GM21423 (cell line): ENCODE measurements at regions not wholly inside any gene's neighbourhood (a gene's known extent, or its start where the extent isn't known, plus 50 kb on each side); places are given as distances from the start of the nearest gene placed in this dataset.

Experiments used
- ATAC-seq: cut with Tn5 transposase; IDR thresholded peaks from one replicate; pipeline ENCODE4 v1.9.1; 2021; ENCODE audit warnings: mild to moderate bottlenecking, moderate library complexity; ENCODE audit not compliant: unreplicated experiment

- no peak for ATAC-seq
Observed at GRCh38 chr7:145681159-145681558, 435.4 kb upstream of the CNTNAP2 start.

GRCh38 chr7:145665499-145666258, 450.9 kb upstream of the CNTNAP2 start:
- ATAC-seq: no peak

GRCh38 chr7:145655666-145656065, 460.9 kb upstream of the CNTNAP2 start:
- ATAC-seq: no peak

- ATAC-seq: no peak
Observed at GRCh38 chr7:145645135-145645515, 471.5 kb upstream of the CNTNAP2 start.

GRCh38 chr7:145644426-145645134, 472.0 kb upstream of the CNTNAP2 start:
- no peak for ATAC-seq

GRCh38 chr7:145643981-145644380, 472.6 kb upstream of the CNTNAP2 start:
- no peak for ATAC-seq

GRCh38 chr7:145633513-145633912, 483.1 kb upstream of the CNTNAP2 start:
- ATAC-seq: no peak

GRCh38 chr7:145624618-145625017, 492.0 kb upstream of the CNTNAP2 start:
- ATAC-seq: no peak

GRCh38 chr7:145605963-145606362, 510.6 kb upstream of the CNTNAP2 start:
- no peak for ATAC-seq

GRCh38 chr7:145599376-145599775, 517.2 kb upstream of the CNTNAP2 start:
- no peak for ATAC-seq

- ATAC-seq: no peak
Observed at GRCh38 chr7:145584401-145584800, 532.2 kb upstream of the CNTNAP2 start.

- no peak for ATAC-seq
Observed at GRCh38 chr7:145582742-145583303, 533.8 kb upstream of the CNTNAP2 start.

GRCh38 chr7:145557805-145558204, 558.8 kb upstream of the CNTNAP2 start:
- ATAC-seq: no peak

- no peak for ATAC-seq
Observed at GRCh38 chr7:145543242-145543641, 573.4 kb upstream of the CNTNAP2 start.

GRCh38 chr7:145539910-145540309, 576.7 kb upstream of the CNTNAP2 start:
- no peak for ATAC-seq

GRCh38 chr7:145534301-145534700, 582.3 kb upstream of the CNTNAP2 start:
- ATAC-seq: no peak

GRCh38 chr7:145520284-145520683, 596.3 kb upstream of the CNTNAP2 start:
- no peak for ATAC-seq

GRCh38 chr7:145511004-145511403, 605.6 kb upstream of the CNTNAP2 start:
- no peak for ATAC-seq

- no peak for ATAC-seq
Observed at GRCh38 chr7:145497911-145498525, 618.6 kb upstream of the CNTNAP2 start.

GRCh38 chr7:145490356-145490755, 626.2 kb upstream of the CNTNAP2 start:
- no peak for ATAC-seq

GRCh38 chr7:145489609-145490008, 627.0 kb upstream of the CNTNAP2 start:
- no peak for ATAC-seq

GRCh38 chr7:145488816-145489215, 627.8 kb upstream of the CNTNAP2 start:
- no peak for ATAC-seq
